GM23248 (cell line): ENCODE measurements at regions not wholly inside any gene's neighbourhood (a gene's known extent, or its start where the extent isn't known, plus 50 kb on each side); places are given as distances from the start of the nearest gene placed in this dataset.

Source experiments
- EZH2 ChIP-seq: fragments of 200-600 bp; sonication (generic); IDR thresholded peaks from 2 replicates; pipeline ENCODE4 v1.6.1; 2018; ENCODE audit warnings: antibody characterized with exemption, mild to moderate bottlenecking; ENCODE audit not compliant: insufficient read depth, poor library complexity, severe bottlenecking
- EZH2phosphoT487 ChIP-seq: fragments of 200-600 bp; sonication (generic); IDR thresholded peaks from 2 replicates; pipeline ENCODE4 v1.6.1; 2018; ENCODE audit warnings: antibody characterized with exemption, moderate library complexity, mild to moderate bottlenecking, low read depth; ENCODE audit not compliant: insufficient read depth

DNA sequence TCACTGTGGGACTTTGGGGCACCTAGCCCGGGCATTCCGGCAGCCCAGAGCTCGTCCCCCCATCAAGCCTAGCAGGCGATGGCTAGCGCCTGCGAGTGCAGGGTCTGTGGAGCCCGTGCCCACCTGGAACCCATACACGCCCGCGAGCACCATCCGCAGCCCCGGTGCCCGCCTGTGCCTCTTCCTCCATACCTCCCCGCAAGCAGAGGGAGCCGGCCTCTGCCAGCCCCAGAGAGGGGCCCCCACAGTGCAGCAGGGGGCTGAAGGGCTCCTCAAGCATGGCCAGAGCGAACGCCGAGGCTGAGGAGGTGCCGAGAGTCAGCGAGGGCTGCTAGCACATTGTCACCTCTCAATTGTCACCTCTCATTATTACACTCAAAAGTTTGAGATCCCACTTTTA is 167.8 kb upstream of the EPHA6 start:
- no peak for TF ChIP-seq EZH2
- no peak for TF ChIP-seq EZH2phosphoT487
